Fibroblast of skin of left biceps (primary cell): ENCODE measurements at regions not wholly inside any gene's neighbourhood (a gene's known extent, or its start where the extent isn't known, plus 50 kb on each side); places are given as distances from the start of the nearest gene placed in this dataset.
"Not testable (repeated sequence)": the region's sequence is repeated elsewhere in the genome, so short reads cannot be mapped to it uniquely, and the experiment has no call there.

Source experiments
- DNase-seq, 2 experiments: peaks; one replicate each; pipeline ENCODE4 v3.0.0-alpha.2; 2013; ENCODE audit warnings: low read depth in 2 of 2

- DNase-seq: no peak
Observed at GRCh38 chr16:52731219-52731875, 184.4 kb upstream of the TOX3 start.

DNA sequence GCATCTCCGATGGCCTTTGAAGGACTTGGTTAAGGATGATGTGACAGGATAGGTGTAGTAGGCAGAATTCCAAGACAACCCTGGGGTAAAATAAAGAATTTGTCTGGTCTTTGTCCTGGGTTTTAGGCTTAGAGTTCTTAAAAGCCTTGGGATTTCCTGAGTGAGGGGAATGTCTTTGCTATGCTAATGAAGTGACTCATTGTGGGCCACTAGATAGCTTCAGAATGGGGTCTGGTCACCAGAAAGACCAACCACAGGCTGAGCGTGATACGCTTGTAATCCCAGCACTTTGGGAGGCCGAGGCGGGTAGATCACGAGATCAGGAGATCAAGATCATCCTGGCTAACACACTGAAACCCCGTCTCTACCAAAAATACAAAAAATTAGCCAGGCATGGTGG lies 182.8 kb upstream of the TOX3 start:
- no peak for DNase-seq

- no peak for DNase-seq
Observed at GRCh38 chr16:52727849-52728248, 180.9 kb upstream of the TOX3 start.

DNA sequence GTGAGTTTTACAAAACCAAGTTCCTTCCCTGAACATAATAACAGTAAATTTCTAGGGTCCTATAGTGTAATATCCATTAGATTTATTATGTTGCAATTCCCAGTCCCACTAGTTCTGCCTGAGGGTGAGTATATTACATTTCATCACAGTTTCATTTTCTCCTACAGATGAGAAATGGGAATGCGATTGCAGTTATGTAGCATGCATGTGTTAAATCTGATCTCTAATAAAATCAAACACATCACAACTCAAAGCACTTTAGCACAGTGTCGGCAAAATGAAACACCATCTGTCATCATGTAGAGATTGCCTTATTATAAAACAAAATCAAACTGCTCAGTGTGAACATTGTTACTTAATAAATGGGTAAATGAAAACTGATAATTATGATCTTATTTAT lies 180.5 kb upstream of the TOX3 start:
- DNase-seq: no peak

DNA sequence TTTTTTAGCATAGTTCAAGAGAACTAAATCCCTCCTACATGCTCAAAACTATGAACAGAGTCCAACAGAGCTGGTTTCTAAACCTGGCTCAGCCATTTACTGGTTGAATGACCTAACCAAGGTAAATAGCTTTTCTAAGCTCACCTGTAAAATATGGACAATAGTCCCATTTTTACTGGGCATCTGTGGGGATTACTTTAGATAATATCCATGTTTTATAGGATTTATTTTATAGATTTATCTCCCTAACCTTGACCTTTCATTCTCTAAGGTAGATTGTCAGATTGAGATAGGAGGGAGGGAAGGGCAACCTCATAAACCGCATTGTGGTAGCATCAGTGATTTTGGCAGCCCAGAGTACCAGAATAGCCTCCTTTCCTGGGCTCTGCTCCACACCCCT lies 178.5 kb upstream of the TOX3 start:
- no peak for DNase-seq

GRCh38 chr16:52725043-52725442 lies 178.1 kb upstream of the TOX3 start:
- no peak for DNase-seq

DNA sequence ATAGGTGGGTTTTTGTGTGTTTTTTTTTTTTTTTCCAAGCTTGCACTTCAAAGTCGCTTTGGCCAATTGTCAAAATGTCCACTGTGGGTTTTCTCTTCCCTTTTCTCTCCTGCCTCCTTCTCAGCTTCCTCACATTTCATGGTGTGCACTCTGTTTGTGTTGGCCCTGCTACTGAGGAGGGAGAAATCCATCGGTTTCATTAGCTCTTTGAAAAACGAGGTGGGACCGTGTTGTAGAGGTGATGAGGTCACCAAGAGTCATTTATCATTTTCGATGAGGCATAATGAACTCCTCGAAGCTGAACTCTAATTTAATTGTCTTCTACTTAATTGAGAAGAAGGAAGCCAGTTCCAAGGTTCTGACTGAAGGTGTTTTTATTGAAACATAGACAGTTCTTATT lies 174.4 kb upstream of the TOX3 start:
- DNase-seq: no peak

DNA sequence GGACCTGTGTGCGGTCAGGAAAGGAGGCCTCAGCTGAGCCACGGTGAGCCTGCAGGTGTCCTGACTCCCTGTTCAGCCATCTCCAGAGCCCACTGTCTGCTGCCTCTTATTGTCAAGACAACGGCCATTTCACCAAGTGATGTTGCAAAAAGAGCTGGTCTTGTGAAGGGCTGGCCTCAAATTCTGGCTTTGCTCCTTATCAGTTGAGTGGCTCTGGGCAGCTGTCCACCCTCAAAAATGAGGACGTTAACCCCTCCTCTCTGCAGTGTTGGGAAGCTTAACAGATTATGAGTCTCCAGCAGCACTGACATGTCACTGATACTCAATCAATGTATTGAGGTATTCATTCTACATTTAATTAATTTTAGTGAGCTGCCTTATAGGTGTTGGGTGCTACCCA lies 171.1 kb upstream of the TOX3 start:
- no peak for DNase-seq

GRCh38 chr16:52713740-52714139 lies 166.8 kb upstream of the TOX3 start:
- no peak for DNase-seq

GRCh38 chr16:52709306-52709705 lies 162.4 kb upstream of the TOX3 start:
- DNase-seq: no peak

DNA sequence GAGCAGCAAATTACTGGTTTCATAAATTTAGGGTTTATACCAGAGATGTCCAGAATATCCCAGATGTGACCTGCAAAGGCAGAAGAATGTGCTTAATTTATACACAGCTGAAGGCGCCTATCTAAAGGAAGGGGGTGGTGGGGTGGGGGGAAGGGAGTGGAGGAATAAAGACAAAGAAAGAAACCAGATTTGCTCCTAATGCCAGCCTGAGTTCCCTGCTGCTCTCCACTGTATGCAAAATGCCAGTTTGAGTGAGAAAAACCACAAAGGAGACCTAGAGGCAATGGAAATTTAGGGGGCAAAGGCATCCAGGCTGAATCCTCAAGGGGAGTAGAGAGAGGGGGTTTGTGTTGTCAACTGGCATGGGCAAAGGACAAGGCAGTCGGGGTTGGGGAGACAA lies 161.5 kb upstream of the TOX3 start:
- no peak for DNase-seq

DNA sequence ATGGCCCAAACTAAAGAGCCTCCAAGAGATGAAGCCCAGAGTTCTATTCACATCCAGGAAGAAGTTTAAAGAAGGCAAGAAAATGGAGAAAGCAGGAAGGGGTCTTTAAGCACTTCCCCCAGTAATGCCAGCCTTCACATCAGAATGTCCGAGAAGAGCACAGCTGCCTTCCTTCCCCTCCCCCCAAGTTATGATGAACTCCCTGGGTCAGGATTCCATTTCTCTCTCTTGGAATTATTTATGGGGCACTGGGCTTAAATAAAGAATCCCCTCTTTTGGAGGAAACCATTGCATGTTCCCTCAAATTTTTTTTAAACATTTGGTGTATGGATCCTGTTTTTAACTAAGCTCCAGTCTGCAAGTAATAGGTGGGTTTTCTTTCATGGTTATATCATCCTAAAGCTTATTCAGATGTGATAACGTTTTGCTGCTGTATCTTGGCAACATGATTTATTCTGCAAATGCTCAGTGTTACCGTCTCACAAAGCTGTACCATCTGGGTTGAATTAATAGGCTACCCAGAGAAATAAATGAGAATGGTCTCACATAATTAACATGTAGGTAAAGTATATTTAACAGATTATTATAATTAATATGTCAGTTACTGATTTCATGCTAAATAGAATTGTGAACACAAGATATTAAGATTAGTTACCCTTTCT lies 160.9 kb upstream of the TOX3 start:
- no peak for DNase-seq

GRCh38 chr16:52705122-52705521 lies 158.2 kb upstream of the TOX3 start:
- DNase-seq: no peak

DNA sequence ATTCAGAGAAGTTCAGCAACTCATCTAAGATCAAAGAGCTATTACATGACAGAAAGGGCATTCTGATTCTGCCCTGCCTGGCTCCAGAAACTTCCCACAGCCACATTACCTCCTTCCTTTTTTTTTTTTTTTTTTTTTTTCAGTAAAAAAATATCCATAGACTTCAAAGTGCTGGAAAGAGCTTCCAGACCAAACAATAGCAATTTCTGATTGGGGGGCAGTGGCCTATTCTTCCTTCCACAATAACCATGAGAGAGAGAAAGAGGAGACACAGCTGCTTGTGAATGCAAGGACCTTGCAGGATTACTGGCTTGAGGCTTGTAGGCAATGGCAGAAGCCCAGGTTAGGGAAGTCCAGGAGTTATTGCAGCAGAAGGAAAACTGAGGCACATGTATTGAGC lies 151.0 kb upstream of the TOX3 start:
- DNase-seq: no peak

DNA sequence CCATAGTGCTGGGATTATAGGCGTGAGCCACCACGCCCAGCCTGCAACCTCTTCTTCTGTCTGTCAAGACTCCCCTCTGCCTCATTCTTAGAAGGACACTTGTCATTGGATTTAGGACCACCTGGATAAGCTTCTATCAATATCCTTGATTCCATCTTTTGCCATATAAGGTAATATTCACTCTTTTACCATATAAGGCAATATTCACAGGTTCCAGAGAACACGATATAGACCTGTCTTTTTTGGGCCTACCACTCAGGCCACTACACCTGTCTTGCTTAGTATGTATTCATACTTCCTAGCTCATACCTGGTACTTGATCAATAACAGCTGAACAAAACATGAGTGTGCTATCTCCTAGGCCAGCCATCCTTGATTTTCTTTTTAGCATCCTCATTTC lies 149.2 kb upstream of the TOX3 start:
- DNase-seq: no peak

- no peak for DNase-seq
Observed at GRCh38 chr16:52690468-52690867, 143.5 kb upstream of the TOX3 start.

- no peak for DNase-seq
Observed at GRCh38 chr16:52680993-52681392, 134.1 kb upstream of the TOX3 start.

DNA sequence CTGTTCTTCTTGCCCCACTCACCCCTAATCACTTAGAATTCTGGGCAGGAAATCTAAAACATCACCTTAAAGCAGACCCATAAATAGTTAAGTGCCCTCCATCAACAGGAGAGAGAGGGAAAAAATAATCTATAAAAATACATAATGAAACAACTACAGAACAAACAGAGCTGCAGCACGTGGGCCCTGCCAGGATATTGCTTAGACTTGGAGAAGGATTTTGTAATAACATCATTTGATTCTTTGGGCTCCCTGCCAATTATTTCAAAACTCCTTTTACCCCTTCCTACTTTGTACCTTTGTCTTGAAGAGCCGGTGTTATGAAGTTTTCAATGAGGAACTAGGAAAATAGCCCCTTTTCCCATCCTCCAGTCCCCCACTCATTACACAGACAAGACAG lies 130.6 kb upstream of the TOX3 start:
- DNase-seq: no peak

GRCh38 chr16:52676959-52677358 lies 130.0 kb upstream of the TOX3 start:
- DNase-seq: no peak

DNA sequence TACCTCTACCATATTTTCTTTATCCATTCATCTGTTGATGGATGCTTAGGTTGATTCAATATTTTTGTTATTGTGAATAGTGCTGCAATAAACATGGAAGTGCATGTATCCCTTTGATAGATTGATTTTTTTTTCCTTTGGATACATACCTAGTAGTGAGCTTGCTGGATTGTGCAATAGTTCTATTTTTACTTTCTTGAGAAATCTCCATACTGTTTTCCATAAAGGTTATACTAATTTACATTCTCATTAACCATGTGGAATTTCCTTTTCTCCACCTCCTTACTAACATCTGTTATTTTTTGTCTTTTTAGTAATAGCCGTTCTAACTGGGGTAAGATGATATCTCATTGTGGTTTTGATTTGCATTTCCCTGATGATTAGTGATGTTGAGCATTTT lies 124.6 kb upstream of the TOX3 start:
- no peak for DNase-seq

DNA sequence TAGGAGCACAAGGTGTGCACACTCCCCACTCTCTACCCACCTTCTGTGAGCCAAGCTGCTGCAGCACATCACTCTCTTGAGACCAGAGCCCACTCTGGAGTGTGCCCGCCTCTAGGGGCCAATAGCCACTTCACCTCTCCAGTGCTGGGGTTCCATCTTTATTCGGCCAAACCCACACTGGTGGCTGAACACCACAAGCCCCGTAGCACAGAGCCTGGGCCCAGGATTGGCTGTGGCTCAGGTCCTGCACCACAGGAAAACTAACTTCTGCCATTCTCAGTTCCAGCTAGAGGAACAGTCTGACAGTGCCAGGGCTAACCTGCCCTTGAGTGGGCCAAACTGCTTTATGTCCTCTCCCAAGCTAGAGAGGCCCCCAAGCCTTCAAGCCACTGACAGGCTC lies 111.0 kb upstream of the TOX3 start:
- DNase-seq: no peak

DNA sequence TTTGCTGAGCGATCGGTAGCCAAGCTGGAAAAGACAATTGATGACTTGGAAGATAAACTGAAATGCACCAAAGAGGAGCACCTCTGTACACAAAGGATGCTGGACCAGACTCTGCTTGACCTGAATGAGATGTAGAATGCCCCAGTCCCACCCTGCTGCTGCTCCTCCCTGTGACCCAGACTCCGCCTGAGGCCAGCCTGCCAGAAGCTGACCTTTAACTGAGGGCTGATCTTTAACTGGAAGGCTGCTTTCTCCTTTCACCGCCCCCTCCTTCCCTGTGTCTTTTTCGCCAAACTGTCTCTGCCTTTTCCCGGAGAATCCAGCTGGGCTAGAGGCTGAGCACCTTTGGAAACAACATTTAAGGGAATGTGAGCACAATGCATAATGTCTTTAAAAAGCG lies 109.0 kb upstream of the TOX3 start:
- not testable (repeated sequence) for DNase-seq

DNA sequence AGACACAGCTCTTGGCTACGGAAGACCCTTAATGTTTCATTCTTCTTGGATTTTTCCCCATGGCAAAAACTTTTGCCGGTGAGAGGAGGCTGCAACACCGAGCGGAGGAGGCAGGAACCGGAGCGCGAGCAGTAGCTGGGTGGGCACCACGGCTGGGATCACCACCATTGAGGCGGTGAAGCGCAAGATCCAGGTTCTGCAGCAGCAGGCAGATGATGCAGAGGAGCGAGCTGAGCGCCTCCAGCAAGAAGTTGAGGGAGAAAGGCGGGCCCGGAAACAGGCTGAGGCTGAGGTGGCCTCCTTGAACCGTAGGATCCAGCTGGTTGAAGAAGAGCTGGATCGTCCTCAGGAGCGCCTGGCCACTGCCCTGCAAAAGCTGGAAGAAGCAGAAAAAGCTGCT lies 108.2 kb upstream of the TOX3 start:
- not testable (repeated sequence) for DNase-seq

DNA sequence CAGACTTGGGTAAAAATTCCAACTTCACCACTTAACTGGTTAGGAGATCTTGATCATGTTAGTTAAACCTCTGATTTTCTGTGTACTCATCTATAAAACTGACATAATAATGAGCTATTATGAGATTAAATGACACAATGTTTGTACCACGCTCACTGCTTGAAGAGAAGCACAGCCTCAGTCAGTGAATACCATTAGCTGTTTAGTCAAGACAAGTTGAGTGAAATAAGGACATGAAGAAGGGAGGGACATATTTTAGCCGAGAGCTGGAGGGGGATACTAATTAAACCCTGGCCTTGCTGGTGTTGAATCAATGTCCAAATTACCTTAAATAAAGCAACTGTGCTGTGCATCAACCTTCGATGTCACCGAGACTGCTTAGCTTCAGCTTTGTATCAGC lies 105.1 kb upstream of the TOX3 start:
- no peak for DNase-seq
